ENCODE measurements at regions not wholly inside any gene's neighbourhood (a gene's known extent, or its start where the extent isn't known, plus 50 kb on each side); places are given as distances from the start of the nearest gene placed in this dataset.
"Not testable (repeated sequence)": the region's sequence is repeated elsewhere in the genome, so short reads cannot be mapped to it uniquely, and the experiment has no call there.

- not testable (repeated sequence) for DNase-seq
Measured at GRCh38 chr6:60382771-60383170, 1903.3 kb downstream of the KHDRBS2 start.

GRCh38 chr6:60374078-60374477, 1911.9 kb downstream of the KHDRBS2 start:
- DNase-seq = not testable (repeated sequence)

GRCh38 chr6:60367800-60368199, 1918.2 kb downstream of the KHDRBS2 start:
- not testable (repeated sequence) for DNase-seq

- peak; percentile 2 for DNase-seq
Measured at GRCh38 chr6:60365901-60366300, 1920.1 kb downstream of the KHDRBS2 start.

GRCh38 chr6:60342411-60343008, 1943.5 kb downstream of the KHDRBS2 start:
- not testable (repeated sequence) for DNase-seq

- not testable (repeated sequence) for DNase-seq
Measured at GRCh38 chr6:60338328-60339071, 1947.5 kb downstream of the KHDRBS2 start.

GRCh38 chr6:60335124-60335523, 1950.9 kb downstream of the KHDRBS2 start:
- DNase-seq = not testable (repeated sequence)

GRCh38 chr6:60333708-60334107, 1952.3 kb downstream of the KHDRBS2 start:
- not testable (repeated sequence) for DNase-seq

- DNase-seq = not testable (repeated sequence)
Measured at GRCh38 chr6:60308939-60309338, 1977.1 kb downstream of the KHDRBS2 start.

All from right kidney (tissue), 1 donor.